IMR-90 (cell line): ENCODE measurements at regions not wholly inside any gene's neighbourhood (a gene's known extent, or its start where the extent isn't known, plus 50 kb on each side); places are given as distances from the start of the nearest gene placed in this dataset.

Experiments
- ATAC-seq: fragments of 200-7000 bp; cut with Tn5 transposase; 2 replicates; pipeline ENCODE4 v1.9.1; 2020; ENCODE audit warnings: low read depth, mild to moderate bottlenecking, moderate library complexity
- BruUV-seq: library from RNA; stranded (reverse); fragments of 400-500 nt; replicated peaks from 2 replicates; lab custom pipeline; 2021; lab: Mats Ljungman, UMichigan
- CTCF ChIA-PET: fragments of 300-600 bp; formaldehyde crosslinking; extraction: SDS; loops from one replicate; lab custom pipeline; 2021; ENCODE audit warnings: antibody characterized with exemption; lab: Yijun Ruan, JAX
- POLR2A ChIA-PET: fragments of 300-600 bp; sonication (Branson Sonifier 250); formaldehyde crosslinking; loops from one replicate; lab custom pipeline; 2022; ENCODE audit warnings: antibody characterized with exemption; ENCODE audit not compliant: unreplicated experiment; lab: Charles Lee
- DNase-seq: peaks from one replicate; pipeline ENCODE4 v3.0.0; 2013
- H2AFZ ChIP-seq: replicated peaks from 2 replicates; pipeline ENCODE3; 2013; ENCODE audit warnings: low read length, mild to moderate bottlenecking; ENCODE audit not compliant: poor library complexity
- H2AK5ac ChIP-seq: 2 replicates; pipeline ENCODE4 v1.6.1; 2013; ENCODE audit warnings: low read depth, low read length, inconsistent platforms
- H2AK9ac ChIP-seq: replicated peaks from 2 replicates; pipeline ENCODE3; 2013; ENCODE audit warnings: mild to moderate bottlenecking, low read depth, low read length, moderate library complexity; ENCODE audit not compliant: poor library complexity
- H2BK120ac ChIP-seq: 2 replicates; pipeline ENCODE4 v1.6.1; 2013; ENCODE audit warnings: low read depth, low read length, inconsistent platforms
- H2BK15ac ChIP-seq: 3 replicates; pipeline ENCODE4 v1.6.1; 2013; ENCODE audit warnings: low read depth, low read length, inconsistent platforms
- H2BK20ac ChIP-seq: 2 replicates; pipeline ENCODE4 v1.6.1; 2013; ENCODE audit warnings: low read depth, mild to moderate bottlenecking, inconsistent platforms, low read length, moderate library complexity
- H2BK5ac ChIP-seq: 2 replicates; pipeline ENCODE4 v1.6.1; 2013; ENCODE audit warnings: mild to moderate bottlenecking, low read depth, low read length, inconsistent platforms; ENCODE audit not compliant: poor library complexity, severe bottlenecking
- H3K14ac ChIP-seq: replicated peaks from 2 replicates; pipeline ENCODE4 v1.6.1; 2013; ENCODE audit warnings: low read depth, low read length, inconsistent platforms
- H3K18ac ChIP-seq: 2 replicates; pipeline ENCODE4 v1.6.1; 2013; ENCODE audit warnings: low read depth, low read length, control low read depth
- H3K23ac ChIP-seq: 2 replicates; pipeline ENCODE4 v1.6.1; 2013; ENCODE audit warnings: low read depth, low read length, inconsistent platforms
- H3K27ac ChIP-seq: 2 replicates; pipeline ENCODE4 v1.5.1; 2013; ENCODE audit warnings: mild to moderate bottlenecking, control low read depth, low read length; ENCODE audit not compliant: insufficient read depth
- H3K27me3 ChIP-seq: 2 replicates; pipeline ENCODE4 v1.6.1; 2013; ENCODE audit warnings: low read length; ENCODE audit not compliant: control insufficient read depth, insufficient read depth
- H3K36me3 ChIP-seq: 2 replicates; pipeline ENCODE4 v1.6.1; 2013; ENCODE audit warnings: low read length, mixed read lengths; ENCODE audit not compliant: control insufficient read depth, insufficient read depth
- H3K4ac ChIP-seq: 2 replicates; pipeline ENCODE4 v1.6.1; 2013; ENCODE audit warnings: low read depth, low read length, inconsistent platforms
- H3K4me1 ChIP-seq: 2 replicates; pipeline ENCODE4 v1.6.1; 2013; ENCODE audit warnings: low read length, mixed read lengths; ENCODE audit not compliant: control insufficient read depth, insufficient read depth
- H3K4me2 ChIP-seq: 2 replicates; pipeline ENCODE4 v1.6.1; 2013; ENCODE audit warnings: low read depth, mild to moderate bottlenecking, control low read depth, low read length, moderate library complexity
- H3K4me3 ChIP-seq: 2 replicates; pipeline ENCODE4 v1.5.1; 2013; ENCODE audit warnings: low read depth, mild to moderate bottlenecking, control low read depth, low read length, moderate library complexity; ENCODE audit not compliant: insufficient read depth
- H3K56ac ChIP-seq: 2 replicates; pipeline ENCODE4 v1.6.1; 2013; ENCODE audit warnings: low read length, inconsistent platforms; ENCODE audit not compliant: insufficient read depth; ENCODE audit errors: extremely low read depth
- H3K79me1 ChIP-seq, 2 experiments: 2 replicates each; pipeline ENCODE4 v1.6.1; 2013; ENCODE audit warnings: low read length in 2 of 2, inconsistent platforms in 1 of 2, low read depth in 1 of 2
- H3K9ac ChIP-seq: 2 replicates; pipeline ENCODE4 v1.6.1; 2013; ENCODE audit warnings: low read depth, low read length, control low read depth
- H3K9me1 ChIP-seq: 2 replicates; pipeline ENCODE4 v1.6.1; 2013; ENCODE audit warnings: low read length, inconsistent platforms; ENCODE audit not compliant: insufficient read depth
- H3K9me3 ChIP-seq: 2 replicates; pipeline ENCODE4 v1.6.1; 2013; ENCODE audit warnings: low read length; ENCODE audit not compliant: control insufficient read depth, insufficient read depth
- H4K20me1 ChIP-seq: 2 replicates; pipeline ENCODE4 v1.6.1; 2013; ENCODE audit warnings: low read length, inconsistent platforms; ENCODE audit not compliant: insufficient read depth
- H4K5ac ChIP-seq: 2 replicates; pipeline ENCODE4 v1.6.1; 2013; ENCODE audit warnings: mild to moderate bottlenecking, low read depth, low read length, control low read depth
- H4K8ac ChIP-seq, 2 experiments: 2 replicates each; pipeline ENCODE4 v1.6.1; 2013; ENCODE audit warnings: low read depth in 2 of 2, low read length in 2 of 2, control low read depth in 1 of 2, inconsistent platforms in 1 of 2
- H4K91ac ChIP-seq: 2 replicates; pipeline ENCODE4 v1.6.1; 2013; ENCODE audit warnings: low read depth, low read length, inconsistent platforms; ENCODE audit not compliant: insufficient read depth
- BHLHE40 ChIP-seq: fragments of 150-350 bp; IDR thresholded peaks from 2 replicates; pipeline ENCODE4 v1.6.1; 2016; ENCODE audit warnings: mild to moderate bottlenecking, low read depth, low read length
- CEBPB ChIP-seq: IDR thresholded peaks from 2 replicates; pipeline ENCODE4 v1.6.1; 2012; ENCODE audit warnings: low read depth, low read length, improper control_type of control experiment
- CHD1 ChIP-seq: IDR thresholded peaks from 2 replicates; pipeline ENCODE4 v1.6.1; 2012; ENCODE audit warnings: low read depth, low read length, improper control_type of control experiment
- CTCF ChIP-seq: conservative IDR thresholded peaks from 2 replicates; pipeline ENCODE4 v1.5.1; 2012; ENCODE audit warnings: mild to moderate bottlenecking, low read depth, low read length, improper control_type of control experiment
- FOS ChIP-seq: fragments of 150-350 bp; IDR thresholded peaks from 2 replicates; pipeline ENCODE4 v1.6.1; 2016; ENCODE audit warnings: low read depth, low read length
- MAZ ChIP-seq: IDR thresholded peaks from 2 replicates; pipeline ENCODE4 v1.6.1; 2012; ENCODE audit warnings: low read depth, mild to moderate bottlenecking, low read length, improper control_type of control experiment, moderate library complexity, borderline replicate concordance
- NFE2L2 ChIP-seq: fragments of 150-350 bp; IDR thresholded peaks from 2 replicates; pipeline ENCODE4 v1.6.1; 2016; ENCODE audit warnings: low read depth, mild to moderate bottlenecking, low read length
- POLR2A ChIP-seq: IDR thresholded peaks from 2 replicates; pipeline ENCODE4 v1.6.1; 2012; ENCODE audit warnings: mild to moderate bottlenecking, low read depth, low read length
- RCOR1 ChIP-seq: IDR thresholded peaks from 2 replicates; pipeline ENCODE4 v1.6.1; 2012; ENCODE audit warnings: mild to moderate bottlenecking, low read length, improper control_type of control experiment; ENCODE audit not compliant: insufficient replicate concordance
- RFX5 ChIP-seq: IDR thresholded peaks from 2 replicates; pipeline ENCODE4 v1.8.0; 2012; ENCODE audit warnings: low read depth, mild to moderate bottlenecking, low read length, moderate library complexity
- SMC3 ChIP-seq: fragments of 150-350 bp; IDR thresholded peaks from 2 replicates; pipeline ENCODE4 v1.6.1; 2016; ENCODE audit warnings: low read depth, mild to moderate bottlenecking, antibody characterized with exemption, low read length, moderate library complexity
- USF2 ChIP-seq: fragments of 150-350 bp; IDR thresholded peaks from 2 replicates; pipeline ENCODE4 v1.6.1; 2017; ENCODE audit warnings: mild to moderate bottlenecking, antibody characterized with exemption, low read length, low read depth
- WGBS, 2 experiments: methylation state at CpG; one replicate each; pipeline versions ENCODE4 v1.1.5 to v1.1.7; 2013; ENCODE audit warnings: missing lambda C conversion rate in 2 of 2; ENCODE audit not compliant: insufficient read length in 1 of 2; ENCODE audit errors: extremely low coverage in 2 of 2; 5-methylcytosine and 5-hydroxymethylcytosine counted together
- dilution Hi-C: fragments of 300-500 bp; cut with HindIII; formaldehyde crosslinking; loops from one replicate; pipeline ENCODE4 v1.14.3; 2018; ENCODE audit warnings: low sequenced_read_pairs; ENCODE audit not compliant: unreplicated experiment
- in situ Hi-C: fragments of 300-500 bp; cut with MboI; formaldehyde crosslinking; loops from 3 replicates; pipeline ENCODE4 v1.14.3; 2019; ENCODE audit warnings: low sequenced_read_pairs, inconsistent platforms, mixed read lengths
- intact Hi-C: fragments of 100-400 bp; cut with micrococcal nuclease; formaldehyde crosslinking; loops from 2 replicates; pipeline ENCODE4 v1.10.0; 2022
- TF ChIP-seq, protein P1 (sequence below): fragments of 150-350 bp; IDR thresholded peaks from 2 replicates; pipeline ENCODE4 v1.6.1; 2016; ENCODE audit warnings: low read depth, mild to moderate bottlenecking, low read length, moderate library complexity, borderline replicate concordance

DNA sequence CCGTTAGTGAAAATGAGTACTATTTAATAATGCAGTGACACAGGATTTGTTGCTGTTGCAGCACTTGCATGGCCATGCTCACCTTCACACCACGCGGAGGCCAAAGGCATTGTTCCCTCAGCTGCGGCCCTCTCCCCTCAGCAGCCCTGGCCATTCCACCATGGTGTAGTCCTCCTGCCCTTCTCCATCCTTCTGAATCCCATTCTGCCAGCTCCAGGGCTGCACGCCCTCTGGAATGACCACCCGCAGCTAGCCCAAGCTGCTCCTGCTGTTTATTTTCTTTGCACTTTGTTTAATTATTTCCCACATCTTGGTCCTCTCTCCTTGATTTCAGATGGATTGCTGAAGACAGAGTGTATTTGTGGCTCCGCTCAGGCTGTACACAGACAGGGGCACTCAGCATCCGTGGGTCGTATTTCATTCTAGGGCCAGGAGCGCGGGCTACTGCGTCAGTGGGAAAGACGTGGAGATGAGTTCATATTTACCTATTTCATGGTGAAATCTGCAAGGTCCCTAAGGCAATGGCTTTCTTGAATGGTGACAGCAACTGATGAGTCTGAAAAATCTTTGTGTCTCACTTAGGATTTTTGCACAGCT lies 81.4 kb upstream of the DUSP22 start:
- Histone ChIP-seq H3K23ac (no peak overlapping the region), H3K9me3 (peaks cover 2% of the 10 kb centered on the region; the same call in 1 of the 2 replicates), H3K4ac (no peak overlapping the region), H3K18ac (no peak overlapping the region), H3K36me3 (no peaks in the 10 kb centered on the region), H3K4me1 (no peaks in the 10 kb centered on the region), H3K9me1 (no peaks in the 10 kb centered on the region), H3K79me1 (no peaks in the 10 kb centered on the region), H2AK5ac (no peak overlapping the region), H4K20me1 (no peaks in the 10 kb centered on the region), H2BK5ac (no peak overlapping the region), H2BK15ac (no peak overlapping the region), H2AFZ (no peak overlapping the region), H4K8ac (no peak overlapping the region), H2BK20ac (no peak overlapping the region), H3K56ac (no peak overlapping the region), H3K14ac (no peak overlapping the region), H4K5ac (no peak overlapping the region), H2AK9ac (no peak overlapping the region), H3K27ac (no peak overlapping the region), H2BK120ac (no peak overlapping the region), H4K91ac (no peak overlapping the region), H3K9ac (no peak overlapping the region), H3K27me3 (peaks cover 33% of the 10 kb centered on the region; the same call in 1 of the 2 replicates), H3K4me2 (no peak overlapping the region), H3K4me3 (no peak overlapping the region)
- ChIA-PET CTCF (no interaction called here), POLR2A (no interaction called here)
- in situ Hi-C loops (no loop called here), intact Hi-C loops (no loop called here), dilution Hi-C loops (no loop called here)
- no peak for DNase-seq
- 54% methylated on average over 6 of the region's 13 CpGs; no CpG with 5 or more reads in 1 of the 2 experiments for WGBS, 2 experiments
- TF ChIP-seq MAZ (no peak), CTCF (no peak), RCOR1 (no peak), CEBPB (no peak), BHLHE40 (no peak), USF2 (no peak), FOS (no peak), SMC3 (no peak), RFX5 (no peak), CHD1 (no peak), NFE2L2 (no peak), POLR2A (no peak)
- TF ChIP-seq, protein P1, sequence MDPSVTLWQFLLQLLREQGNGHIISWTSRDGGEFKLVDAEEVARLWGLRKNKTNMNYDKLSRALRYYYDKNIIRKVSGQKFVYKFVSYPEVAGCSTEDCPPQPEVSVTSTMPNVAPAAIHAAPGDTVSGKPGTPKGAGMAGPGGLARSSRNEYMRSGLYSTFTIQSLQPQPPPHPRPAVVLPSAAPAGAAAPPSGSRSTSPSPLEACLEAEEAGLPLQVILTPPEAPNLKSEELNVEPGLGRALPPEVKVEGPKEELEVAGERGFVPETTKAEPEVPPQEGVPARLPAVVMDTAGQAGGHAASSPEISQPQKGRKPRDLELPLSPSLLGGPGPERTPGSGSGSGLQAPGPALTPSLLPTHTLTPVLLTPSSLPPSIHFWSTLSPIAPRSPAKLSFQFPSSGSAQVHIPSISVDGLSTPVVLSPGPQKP, result no peak
- ATAC-seq, result no peak
- no TSS peak for BruUV-seq
